ENCODE measurements at regions not wholly inside any gene's neighbourhood (a gene's known extent, or its start where the extent isn't known, plus 50 kb on each side); places are given as distances from the start of the nearest gene placed in this dataset.

DNA sequence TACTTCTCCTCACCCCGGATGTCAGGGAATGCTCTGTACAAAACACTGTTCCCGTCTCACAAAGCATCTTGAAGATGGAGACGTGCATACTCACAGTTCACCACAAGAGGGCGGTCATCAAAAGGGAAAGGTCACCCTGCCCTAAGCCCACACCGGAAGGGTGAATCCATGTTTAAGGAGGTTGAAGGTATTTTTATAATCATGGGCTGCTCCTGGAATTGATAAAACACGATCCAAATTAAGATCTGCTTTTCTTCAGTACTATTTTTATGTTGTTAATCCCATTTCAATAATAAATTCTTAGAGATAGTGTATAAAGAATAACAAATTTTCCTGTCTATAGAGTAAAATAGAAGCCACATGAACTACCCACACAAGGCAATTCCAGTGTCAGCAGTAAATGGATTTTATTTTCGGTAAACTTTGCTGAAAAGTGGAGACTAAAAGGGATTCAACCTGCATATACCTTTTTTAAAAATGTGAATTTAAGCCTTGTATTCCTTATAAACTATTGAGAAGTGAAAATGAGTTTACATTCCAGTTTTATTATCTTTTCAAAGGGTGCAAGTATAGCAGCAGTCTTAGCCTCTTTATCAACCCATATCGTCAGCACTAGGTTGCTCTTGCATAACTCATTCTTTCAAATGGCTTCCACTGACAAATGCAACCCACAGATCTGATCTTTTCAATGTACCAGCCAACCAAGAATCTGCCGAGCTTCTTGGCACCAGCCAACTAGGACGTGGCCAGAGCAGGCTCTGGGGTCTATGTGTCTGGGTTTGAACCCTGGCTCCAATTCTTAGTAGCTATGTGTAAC, 79.7 kb upstream of the MBOAT1 start:
- TF ChIP-seq CTCF (IDR thresholded peaks at IDR 0.05) (peak; percentile 97), EZH2 (IDR thresholded peaks at IDR 0.05; ENCODE audit: borderline replicate concordance, insufficient read depth, low read depth, low read length, poor library complexity, severe bottlenecking) (no peak)
- Histone ChIP-seq H3K9ac (ENCODE audit: low read length) (no peak overlapping the region), H3K27ac (ENCODE audit: low read length in 2 of 2) (no peak overlapping the region), H3K9me3 (ENCODE audit: control extremely low read depth in 1 of 3, control insufficient read depth in 2 of 3, insufficient read depth in 1 of 3, low read length in 2 of 3) (no peaks in the 10 kb centered on the region), H3K4me2 (replicated peaks; ENCODE audit: low read depth, low read length, poor library complexity, severe bottlenecking) (peak overlapping the region; percentile 26), H3K4me3 (ENCODE audit: control extremely low read depth in 1 of 5, extremely low read depth in 1 of 5, insufficient read depth in 1 of 5, low read depth in 2 of 5, low read length in 4 of 5) (no peak overlapping the region), H3K36me3 (replicated peaks in 1 of 2; ENCODE audit: control extremely low read depth in 1 of 2, control insufficient read depth in 1 of 2, extremely low read depth in 1 of 2, insufficient read depth in 2 of 2, low read length in 1 of 2) (no peaks in the 10 kb centered on the region), H3K4me1 (ENCODE audit: control insufficient read depth in 2 of 2, insufficient read depth in 2 of 2, low read length in 2 of 2) (no peaks in the 10 kb centered on the region), H4K20me1 (ENCODE audit: control insufficient read depth, insufficient read depth, low read length, poor library complexity, severe bottlenecking) (no peaks in the 10 kb centered on the region), H2AFZ (ENCODE audit: insufficient read depth, low read depth, low read length, poor library complexity, severe bottlenecking) (peak overlapping the region; percentile 61), H3K79me2 (ENCODE audit: control insufficient read depth, insufficient read depth, low read length) (no peaks in the 10 kb centered on the region), H3K27me3 (replicated peaks in 1 of 4; ENCODE audit: control extremely low read depth in 1 of 4, control insufficient read depth in 3 of 4, insufficient read depth in 4 of 4, low read length in 3 of 4) (no peaks in the 10 kb centered on the region)
- 75% methylated on average over 3 of the region's 10 CpGs for whole genome bisulfite sequencing (ENCODE audit: insufficient coverage)
- Mint-ChIP-seq H3K27ac (no peak overlapping the region), H3K9me3 (ENCODE audit: insufficient read depth) (no peaks in the 10 kb centered on the region), H3K4me3 (peak overlapping the region; percentile 49), H3K27me3 (no peaks in the 10 kb centered on the region), H3K4me1 (peaks cover 6% of the 10 kb centered on the region)
- ChIA-PET CTCF (interaction anchor here (0.7 to 3.2 kb wide), 15 partner anchors 28 to 243 kb away, joined by 3 to 49 read pairs (median 7); partner anchors contain the start of gene CDKAL1), POLR2A (no interaction called here)
- peak; percentile 86 for ATAC-seq (ENCODE audit: low read depth)
- DNase-seq: peak; percentile 78
- intact Hi-C loops (cut with micrococcal nuclease): loop anchor here (1.0 to 2.0 kb wide), 3 partner anchors 28 to 237 kb away; partner anchors contain the start of gene E2F3

DNA sequence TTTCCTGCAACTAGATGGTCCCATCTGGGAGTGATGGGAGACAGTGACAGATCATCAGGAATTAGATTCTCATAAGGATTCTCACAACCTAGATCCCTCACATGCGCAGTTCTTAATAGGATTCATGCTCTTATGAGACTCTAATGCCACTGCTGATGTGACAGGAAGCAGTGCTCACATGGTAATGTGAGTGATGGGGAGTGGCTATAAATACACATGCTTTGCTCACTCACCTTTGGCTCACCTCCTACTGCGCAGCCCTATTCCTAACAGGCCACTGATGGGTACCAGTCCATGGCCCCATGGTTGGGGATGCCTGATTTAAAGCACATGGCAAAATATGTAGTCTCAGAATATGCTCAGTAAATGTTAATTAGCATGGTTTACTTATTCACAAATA, 80.6 kb upstream of the MBOAT1 start:
- intact Hi-C loops (cut with micrococcal nuclease): no loop called here
- Histone ChIP-seq H2AFZ (ENCODE audit: insufficient read depth, low read depth, low read length, poor library complexity, severe bottlenecking) (no peak overlapping the region), H3K4me1 (ENCODE audit: control insufficient read depth in 2 of 2, insufficient read depth in 2 of 2, low read length in 2 of 2) (no peaks in the 10 kb centered on the region), H3K4me3 (ENCODE audit: control extremely low read depth in 1 of 5, extremely low read depth in 1 of 5, insufficient read depth in 1 of 5, low read depth in 2 of 5, low read length in 4 of 5) (no peak overlapping the region), H3K27me3 (replicated peaks in 1 of 4; ENCODE audit: control extremely low read depth in 1 of 4, control insufficient read depth in 3 of 4, insufficient read depth in 4 of 4, low read length in 3 of 4) (no peaks in the 10 kb centered on the region), H3K27ac (ENCODE audit: low read length in 2 of 2) (no peak overlapping the region), H3K9me3 (ENCODE audit: control extremely low read depth in 1 of 3, control insufficient read depth in 2 of 3, insufficient read depth in 1 of 3, low read length in 2 of 3) (no peaks in the 10 kb centered on the region), H3K4me2 (replicated peaks; ENCODE audit: low read depth, low read length, poor library complexity, severe bottlenecking) (no peak overlapping the region), H3K79me2 (ENCODE audit: control insufficient read depth, insufficient read depth, low read length) (no peaks in the 10 kb centered on the region), H3K36me3 (replicated peaks in 1 of 2; ENCODE audit: control extremely low read depth in 1 of 2, control insufficient read depth in 1 of 2, extremely low read depth in 1 of 2, insufficient read depth in 2 of 2, low read length in 1 of 2) (no peaks in the 10 kb centered on the region), H4K20me1 (ENCODE audit: control insufficient read depth, insufficient read depth, low read length, poor library complexity, severe bottlenecking) (no peaks in the 10 kb centered on the region), H3K9ac (ENCODE audit: low read length) (no peak overlapping the region)
- no peak for TF ChIP-seq CTCF (IDR thresholded peaks at IDR 0.05)
- TF ChIP-seq EZH2 (IDR thresholded peaks at IDR 0.05; ENCODE audit: borderline replicate concordance, insufficient read depth, low read depth, low read length, poor library complexity, severe bottlenecking): no peak
- no peak for DNase-seq
- Mint-ChIP-seq H3K27me3 (no peaks in the 10 kb centered on the region), H3K4me1 (peaks cover 6% of the 10 kb centered on the region), H3K9me3 (ENCODE audit: insufficient read depth) (no peaks in the 10 kb centered on the region), H3K4me3 (no peak overlapping the region), H3K27ac (no peak overlapping the region)
- ChIA-PET CTCF (interaction anchor here (0.7 to 1.4 kb wide), 7 partner anchors 27 to 242 kb away, joined by 3 to 24 read pairs (median 5); partner anchors contain the start of gene CDKAL1), POLR2A (no interaction called here)
- no CpG with 5 or more reads among the region's 2 CpGs for WGBS (ENCODE audit: insufficient coverage)
- no peak for ATAC-seq (ENCODE audit: low read depth)

Data from B cell (primary cell).